C4-2B (cell line): ENCODE measurements at regions not wholly inside any gene's neighbourhood (a gene's known extent, or its start where the extent isn't known, plus 50 kb on each side); places are given as distances from the start of the nearest gene placed in this dataset.

ENCODE experiments used
- CTCF ChIP-seq: fragments of 450-650 bp; conservative IDR thresholded peaks from 2 replicates; pipeline ENCODE4 v1.5.1; 2017; ENCODE audit warnings: mild to moderate bottlenecking
- ZFX ChIP-seq: fragments of 450-650 bp; IDR thresholded peaks from 2 replicates; pipeline ENCODE4 v1.6.1; 2017

- TF ChIP-seq CTCF (no peak), ZFX (no peak)
Observed at GRCh38 chr5:24388448-24388847, 256.3 kb downstream of the CDH10 start.
